ENCODE measurements at regions not wholly inside any gene's neighbourhood (a gene's known extent, or its start where the extent isn't known, plus 50 kb on each side); places are given as distances from the start of the nearest gene placed in this dataset.

- TF ChIP-seq, protein P1, sequence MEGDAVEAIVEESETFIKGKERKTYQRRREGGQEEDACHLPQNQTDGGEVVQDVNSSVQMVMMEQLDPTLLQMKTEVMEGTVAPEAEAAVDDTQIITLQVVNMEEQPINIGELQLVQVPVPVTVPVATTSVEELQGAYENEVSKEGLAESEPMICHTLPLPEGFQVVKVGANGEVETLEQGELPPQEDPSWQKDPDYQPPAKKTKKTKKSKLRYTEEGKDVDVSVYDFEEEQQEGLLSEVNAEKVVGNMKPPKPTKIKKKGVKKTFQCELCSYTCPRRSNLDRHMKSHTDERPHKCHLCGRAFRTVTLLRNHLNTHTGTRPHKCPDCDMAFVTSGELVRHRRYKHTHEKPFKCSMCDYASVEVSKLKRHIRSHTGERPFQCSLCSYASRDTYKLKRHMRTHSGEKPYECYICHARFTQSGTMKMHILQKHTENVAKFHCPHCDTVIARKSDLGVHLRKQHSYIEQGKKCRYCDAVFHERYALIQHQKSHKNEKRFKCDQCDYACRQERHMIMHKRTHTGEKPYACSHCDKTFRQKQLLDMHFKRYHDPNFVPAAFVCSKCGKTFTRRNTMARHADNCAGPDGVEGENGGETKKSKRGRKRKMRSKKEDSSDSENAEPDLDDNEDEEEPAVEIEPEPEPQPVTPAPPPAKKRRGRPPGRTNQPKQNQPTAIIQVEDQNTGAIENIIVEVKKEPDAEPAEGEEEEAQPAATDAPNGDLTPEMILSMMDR (IDR thresholded peaks at IDR 0.05) = no peak
- TF ChIP-seq EP300 (IDR thresholded peaks at IDR 0.05) = no peak
- no peak for TF ChIP-seq POLR2A (IDR thresholded peaks at IDR 0.05)
These were observed 63.5 kb upstream of the BARX1 start for GRCh38 chr9:94018628-94019027.
